Skeletal muscle satellite cell (primary cell): ENCODE measurements at regions not wholly inside any gene's neighbourhood (a gene's known extent, or its start where the extent isn't known, plus 50 kb on each side); places are given as distances from the start of the nearest gene placed in this dataset.

ENCODE experiments used
- H3K27me3 ChIP-seq: 2 replicates; pipeline ENCODE4 v1.7.0; 2013; ENCODE audit warnings: low read length; ENCODE audit not compliant: control insufficient read depth, insufficient read depth
- H3K36me3 ChIP-seq: 2 replicates; pipeline ENCODE4 v1.7.0; 2013; ENCODE audit warnings: mild to moderate bottlenecking, control low read depth, low read length; ENCODE audit not compliant: insufficient read depth
- H3K4me1 ChIP-seq: 2 replicates; pipeline ENCODE4 v1.7.0; 2013; ENCODE audit warnings: low read length; ENCODE audit not compliant: control insufficient read depth, insufficient read depth
- H3K4me2 ChIP-seq: 2 replicates; pipeline ENCODE4 v1.7.0; 2013; ENCODE audit warnings: mild to moderate bottlenecking, low read length
- H3K4me3 ChIP-seq: 2 replicates; pipeline ENCODE4 v1.7.0; 2013; ENCODE audit warnings: low read length
- H3K9ac ChIP-seq: 2 replicates; pipeline ENCODE4 v1.7.0; 2013; ENCODE audit warnings: mild to moderate bottlenecking, low read depth, low read length, moderate library complexity
- H3K9me3 ChIP-seq: replicated peaks from 2 replicates; pipeline ENCODE4 v1.7.0; 2013; ENCODE audit warnings: mild to moderate bottlenecking, control low read depth, low read length

DNA sequence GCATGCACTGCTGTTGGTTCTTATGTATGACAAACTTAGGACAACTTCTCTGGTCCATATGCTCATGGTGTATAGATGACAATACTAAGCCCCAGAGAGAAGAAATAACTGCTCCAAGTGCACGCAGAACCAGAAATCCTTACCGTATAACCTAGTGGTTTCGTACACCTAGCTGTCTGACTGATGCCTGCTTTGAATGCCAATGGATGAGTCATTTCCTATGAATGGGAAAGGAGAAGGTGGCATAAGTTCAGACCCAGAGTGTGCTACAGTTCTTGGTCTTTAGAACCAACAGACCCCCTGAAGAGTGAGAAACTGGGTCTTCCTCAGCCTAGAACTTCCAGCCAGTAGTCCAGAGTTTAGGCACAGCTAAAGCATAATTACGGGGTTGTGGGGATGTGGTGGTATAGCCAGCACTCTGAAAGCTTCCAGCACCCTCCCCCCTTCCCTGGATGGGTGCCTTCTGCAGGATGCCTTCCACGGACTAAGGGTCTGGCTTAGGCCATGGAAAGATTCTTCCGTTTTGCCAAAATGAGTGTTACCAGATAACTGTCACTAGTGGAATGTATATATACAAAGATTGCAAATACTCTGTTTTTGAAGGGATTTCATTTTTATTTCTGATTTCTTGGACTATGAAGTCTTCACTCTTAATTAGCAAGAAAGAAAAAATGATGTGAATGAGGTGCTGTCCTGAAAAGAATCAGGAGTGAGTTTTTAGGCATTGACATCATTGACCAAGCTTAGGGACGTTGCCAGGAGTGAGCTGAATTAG, 84.6 kb upstream of the PACRGL start:
- Histone ChIP-seq H3K27me3 (no peaks in the 10 kb centered on the region), H3K4me3 (no peak overlapping the region), H3K4me1 (peaks cover 12% of the 10 kb centered on the region), H3K36me3 (peaks cover 5% of the 10 kb centered on the region), H3K9me3 (no peaks in the 10 kb centered on the region), H3K4me2 (peak overlapping the region; percentile 36), H3K9ac (no peak overlapping the region)

DNA sequence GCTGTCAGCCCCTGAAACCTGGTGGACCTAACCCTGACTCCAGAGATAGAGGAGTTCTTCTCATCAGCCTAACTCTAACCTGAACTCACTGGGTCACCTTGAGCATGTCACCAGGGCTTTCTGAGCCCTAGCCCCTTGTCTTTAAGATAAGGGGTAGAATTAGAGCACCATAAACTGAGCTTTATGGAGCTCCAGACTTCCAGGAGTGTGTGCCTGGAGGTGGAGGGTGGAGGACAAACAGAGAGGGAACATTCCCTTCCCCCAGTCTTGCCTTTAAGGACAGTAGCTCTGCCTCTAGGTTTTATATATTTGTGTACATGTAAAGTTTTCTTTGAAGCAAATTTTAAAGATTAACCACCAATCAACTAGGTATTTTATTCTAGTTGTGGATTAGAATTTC, 83.9 kb upstream of the PACRGL start:
- H3K27me3 ChIP-seq: no peaks in the 10 kb centered on the region
- H3K9ac ChIP-seq: no peak overlapping the region
- H3K4me2 ChIP-seq: no peak overlapping the region
- H3K9me3 ChIP-seq: no peaks in the 10 kb centered on the region
- H3K4me1 ChIP-seq: peaks cover 12% of the 10 kb centered on the region
- H3K36me3 ChIP-seq: peaks cover 5% of the 10 kb centered on the region
- H3K4me3 ChIP-seq: no peak overlapping the region

- Histone ChIP-seq H3K4me2 (no peak overlapping the region), H3K4me3 (no peak overlapping the region), H3K9ac (no peak overlapping the region), H3K27me3 (no peaks in the 10 kb centered on the region), H3K36me3 (peaks cover 5% of the 10 kb centered on the region), H3K9me3 (no peaks in the 10 kb centered on the region), H3K4me1 (peaks cover 12% of the 10 kb centered on the region)
These were observed 83.4 kb upstream of the PACRGL start for GRCh38 chr4:20616848-20617247.

DNA sequence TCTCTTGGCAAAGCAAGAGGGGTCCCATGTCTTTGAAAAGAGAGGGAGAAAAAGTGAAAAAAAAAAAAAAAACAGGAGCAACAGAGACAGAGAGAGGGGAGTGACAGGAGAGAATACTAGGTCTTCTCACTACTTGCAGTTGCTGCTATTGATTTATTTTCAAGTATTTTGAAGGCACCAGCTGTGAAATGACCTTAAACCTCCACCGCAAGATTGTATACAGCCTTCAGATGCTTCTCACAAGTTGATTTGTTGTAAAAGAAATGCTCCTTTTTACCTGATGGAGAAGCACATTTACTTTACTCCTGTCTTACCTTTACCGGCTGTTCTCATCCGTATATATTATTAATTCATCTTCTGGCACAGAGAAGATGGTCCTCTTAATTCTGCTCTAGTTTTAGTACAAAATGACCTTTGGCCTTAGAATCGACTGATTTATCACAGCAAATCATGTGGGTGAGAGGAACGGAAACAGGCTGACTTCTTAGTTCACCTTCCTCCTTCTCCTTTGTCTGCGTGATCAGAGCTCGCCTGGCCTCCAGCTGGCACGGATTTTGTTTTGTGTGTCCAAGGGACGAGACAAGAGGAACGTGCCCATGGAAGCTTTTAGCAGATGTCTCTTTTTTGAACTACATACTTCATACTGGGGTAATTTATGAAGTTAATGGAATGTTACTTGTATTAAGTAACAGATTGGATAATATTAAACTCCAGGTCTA, 82.4 kb upstream of the PACRGL start:
- Histone ChIP-seq H3K4me1 (peaks cover 12% of the 10 kb centered on the region), H3K9ac (no peak overlapping the region), H3K4me2 (no peak overlapping the region), H3K9me3 (no peaks in the 10 kb centered on the region), H3K4me3 (no peak overlapping the region), H3K36me3 (peaks cover 5% of the 10 kb centered on the region), H3K27me3 (no peaks in the 10 kb centered on the region)

- Histone ChIP-seq H3K9ac (no peak overlapping the region), H3K4me1 (peaks cover 12% of the 10 kb centered on the region), H3K27me3 (no peaks in the 10 kb centered on the region), H3K9me3 (no peaks in the 10 kb centered on the region), H3K4me3 (no peak overlapping the region), H3K36me3 (peaks cover 5% of the 10 kb centered on the region), H3K4me2 (no peak overlapping the region)
These were observed 81.5 kb upstream of the PACRGL start for GRCh38 chr4:20618731-20619130.

GRCh38 chr4:20621476-20621875, 78.8 kb upstream of the PACRGL start:
- peaks cover 5% of the 10 kb centered on the region for H3K36me3 ChIP-seq
- H3K4me1 ChIP-seq: no peaks in the 10 kb centered on the region
- H3K27me3 ChIP-seq: no peaks in the 10 kb centered on the region
- H3K9ac ChIP-seq: no peak overlapping the region
- H3K9me3 ChIP-seq: no peaks in the 10 kb centered on the region
- H3K4me3 ChIP-seq: no peak overlapping the region
- H3K4me2 ChIP-seq: no peak overlapping the region

- no peaks in the 10 kb centered on the region for H3K27me3 ChIP-seq
- H3K9me3 ChIP-seq: no peaks in the 10 kb centered on the region
- H3K4me3 ChIP-seq: no peak overlapping the region
- H3K4me2 ChIP-seq: no peak overlapping the region
- no peaks in the 10 kb centered on the region for H3K4me1 ChIP-seq
- H3K9ac ChIP-seq: no peak overlapping the region
- H3K36me3 ChIP-seq: no peaks in the 10 kb centered on the region
These were observed 77.6 kb upstream of the PACRGL start for GRCh38 chr4:20622701-20623100.

DNA sequence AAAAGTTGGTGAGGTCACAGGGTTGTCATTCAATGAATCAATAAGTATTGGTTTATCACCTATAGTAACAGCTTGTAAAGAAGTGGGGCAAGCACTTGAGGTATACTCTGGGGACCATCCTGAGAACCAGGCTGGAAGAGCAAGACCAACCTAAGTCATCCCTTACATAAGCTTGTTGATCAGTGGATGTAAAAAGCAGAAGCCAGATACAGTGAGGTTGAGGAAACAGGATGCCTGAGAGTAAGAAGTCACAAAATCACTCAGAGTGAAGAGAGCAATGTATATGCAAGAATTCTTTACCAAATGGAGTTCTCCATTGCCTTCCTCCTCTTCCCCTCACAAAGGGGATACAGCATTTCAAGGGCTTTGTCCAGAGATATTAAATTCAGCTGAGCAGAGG, 76.3 kb upstream of the PACRGL start:
- Histone ChIP-seq H3K36me3 (no peaks in the 10 kb centered on the region), H3K4me3 (no peak overlapping the region), H3K4me2 (no peak overlapping the region), H3K9ac (no peak overlapping the region), H3K27me3 (no peaks in the 10 kb centered on the region), H3K4me1 (no peaks in the 10 kb centered on the region), H3K9me3 (no peaks in the 10 kb centered on the region)

- Histone ChIP-seq H3K4me3 (no peak overlapping the region), H3K4me1 (no peaks in the 10 kb centered on the region), H3K4me2 (no peak overlapping the region), H3K9ac (no peak overlapping the region), H3K36me3 (no peaks in the 10 kb centered on the region), H3K9me3 (no peaks in the 10 kb centered on the region), H3K27me3 (no peaks in the 10 kb centered on the region)
These were observed 75.4 kb upstream of the PACRGL start for GRCh38 chr4:20624793-20625374.

GRCh38 chr4:20625426-20625825, 74.8 kb upstream of the PACRGL start:
- no peak overlapping the region for H3K9ac ChIP-seq
- H3K4me1 ChIP-seq: no peaks in the 10 kb centered on the region
- no peaks in the 10 kb centered on the region for H3K9me3 ChIP-seq
- no peak overlapping the region for H3K4me3 ChIP-seq
- no peaks in the 10 kb centered on the region for H3K36me3 ChIP-seq
- no peaks in the 10 kb centered on the region for H3K27me3 ChIP-seq
- no peak overlapping the region for H3K4me2 ChIP-seq

GRCh38 chr4:20626326-20627005, 73.8 kb upstream of the PACRGL start:
- no peaks in the 10 kb centered on the region for H3K4me1 ChIP-seq
- H3K4me2 ChIP-seq: no peak overlapping the region
- no peak overlapping the region for H3K4me3 ChIP-seq
- H3K36me3 ChIP-seq: no peaks in the 10 kb centered on the region
- H3K27me3 ChIP-seq: no peaks in the 10 kb centered on the region
- no peak overlapping the region for H3K9ac ChIP-seq
- no peaks in the 10 kb centered on the region for H3K9me3 ChIP-seq
